ENCODE measurements at regions not wholly inside any gene's neighbourhood (a gene's known extent, or its start where the extent isn't known, plus 50 kb on each side); places are given as distances from the start of the nearest gene placed in this dataset.

GRCh38 chr12:127652281-127652680, 614.7 kb upstream of the TMEM132C start:
- H3K27me3 ChIP-seq (ENCODE audit: insufficient read depth, low read length): no peaks in the 10 kb centered on the region
- no peak overlapping the region for H3K27ac ChIP-seq (ENCODE audit: insufficient read length, low read depth, low read length)
- TF ChIP-seq CTCF (conservative IDR thresholded peaks at IDR 0.05): no peak
- no peak overlapping the region for H3K14ac ChIP-seq (ENCODE audit: insufficient read depth, low read length)
- peaks cover 5 to 11% of the 10 kb centered on the region in 2 experiments for H3K4me1 Mint-ChIP-seq
- no peak overlapping the region for H2BK12ac ChIP-seq (ENCODE audit: insufficient read length, low read depth, low read length)
- H3K4me1 ChIP-seq (ENCODE audit: insufficient read depth, low read length): no peaks in the 10 kb centered on the region; the same call in 1 of the 2 replicates
- H4K20me1 ChIP-seq (ENCODE audit: control insufficient read depth, insufficient read depth, insufficient read length): no peaks in the 10 kb centered on the region
- H2BK20ac ChIP-seq (ENCODE audit: low read depth, low read length, poor library complexity, severe bottlenecking): no peak overlapping the region
- no CpG with 5 or more reads among the region's 4 CpGs for WGBS (ENCODE audit: extremely low coverage, insufficient read length, low lambda C conversion rate)
- H4K5ac ChIP-seq (ENCODE audit: insufficient read length, low read depth, low read length): no peak overlapping the region
- H2BK15ac ChIP-seq (ENCODE audit: low read depth, low read length): no peak overlapping the region
- no peak overlapping the region for H3K9ac ChIP-seq (ENCODE audit: extremely low read depth, insufficient read length, low read length)
- H3K27me3 Mint-ChIP-seq (ENCODE audit: low read depth): no peaks in the 10 kb centered on the region
- H3K79me1 ChIP-seq (ENCODE audit: insufficient read depth, low read depth, low read length, poor library complexity, severe bottlenecking): no peaks in the 10 kb centered on the region
- no peaks in the 10 kb centered on the region for H3K9me3 ChIP-seq (ENCODE audit: control insufficient read depth, low read depth, low read length)
- H3K27ac Mint-ChIP-seq: no peak overlapping the region
- no peak overlapping the region for H3K4me3 Mint-ChIP-seq
- no peak overlapping the region for H4K91ac ChIP-seq (ENCODE audit: insufficient read length, low read depth, low read length)
- H3K23ac ChIP-seq (ENCODE audit: insufficient read length, low read depth, low read length): no peak overlapping the region
- peaks cover 0 to 2% of the 10 kb centered on the region in 2 experiments; a peak in 2 of 5 replicates for H3K9me3 Mint-ChIP-seq
- H3K56ac ChIP-seq (ENCODE audit: insufficient read length, low read depth, low read length): no peak overlapping the region
- H3T11ph ChIP-seq (ENCODE audit: low read length): no peak overlapping the region
- H3K79me2 ChIP-seq (ENCODE audit: insufficient read depth, low read length): no peaks in the 10 kb centered on the region
- H2BK120ac ChIP-seq (ENCODE audit: low read depth, low read length, poor library complexity, severe bottlenecking): no peak overlapping the region
- H3K4me2 ChIP-seq (ENCODE audit: insufficient read depth, insufficient read length, low read length): no peak overlapping the region
- 0 out of 7 replicates have a peak, but pooled peaks cover 0 to 3% (median 0%) of the 10 kb centered on the region in 3 experiments for H3K36me3 Mint-ChIP-seq (ENCODE audit: insufficient read depth in 1 of 3, low read depth in 3 of 3)
- H3K18ac ChIP-seq (ENCODE audit: insufficient read length, low read depth, low read length): no peak overlapping the region
- no peak overlapping the region for H3K4ac ChIP-seq (ENCODE audit: low read depth, low read length)
- H2BK5ac ChIP-seq (ENCODE audit: insufficient read length, low read length): no peak overlapping the region
- no peak overlapping the region for H2AK5ac ChIP-seq (ENCODE audit: insufficient read length, low read length)
- no peak overlapping the region for H4K8ac ChIP-seq (replicated peaks; ENCODE audit: insufficient read length, low read depth, low read length)
- H2AFZ ChIP-seq (ENCODE audit: low read length): no peak overlapping the region
- no peaks in the 10 kb centered on the region for H3K23me2 ChIP-seq (ENCODE audit: insufficient read length, low read depth, low read length, poor library complexity, severe bottlenecking)
- no peak for DNase-seq

Measured in H9 (cell line).